ENCODE measurements at regions not wholly inside any gene's neighbourhood (a gene's known extent, or its start where the extent isn't known, plus 50 kb on each side); places are given as distances from the start of the nearest gene placed in this dataset.

DNA sequence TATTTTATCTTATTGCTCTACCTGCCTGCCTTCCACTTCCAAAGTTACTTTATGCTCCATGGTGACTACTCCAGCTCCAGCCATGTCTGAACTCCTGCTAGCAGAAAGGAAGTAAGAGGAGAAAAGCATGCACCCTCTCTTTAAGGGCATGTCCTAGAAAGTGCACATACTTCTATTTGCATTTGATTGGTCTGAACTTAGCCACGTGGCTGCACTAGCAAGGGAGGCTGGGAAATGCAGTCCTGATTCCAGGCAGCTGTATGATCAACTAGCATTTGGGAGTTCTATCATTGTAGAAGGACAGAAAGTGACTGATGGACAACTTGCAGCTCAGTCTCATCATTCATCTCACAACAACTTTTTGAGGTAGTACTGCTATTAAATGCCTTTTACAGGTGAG is 515.7 kb downstream of the BUD13 start:
- TF ChIP-seq, protein P1, sequence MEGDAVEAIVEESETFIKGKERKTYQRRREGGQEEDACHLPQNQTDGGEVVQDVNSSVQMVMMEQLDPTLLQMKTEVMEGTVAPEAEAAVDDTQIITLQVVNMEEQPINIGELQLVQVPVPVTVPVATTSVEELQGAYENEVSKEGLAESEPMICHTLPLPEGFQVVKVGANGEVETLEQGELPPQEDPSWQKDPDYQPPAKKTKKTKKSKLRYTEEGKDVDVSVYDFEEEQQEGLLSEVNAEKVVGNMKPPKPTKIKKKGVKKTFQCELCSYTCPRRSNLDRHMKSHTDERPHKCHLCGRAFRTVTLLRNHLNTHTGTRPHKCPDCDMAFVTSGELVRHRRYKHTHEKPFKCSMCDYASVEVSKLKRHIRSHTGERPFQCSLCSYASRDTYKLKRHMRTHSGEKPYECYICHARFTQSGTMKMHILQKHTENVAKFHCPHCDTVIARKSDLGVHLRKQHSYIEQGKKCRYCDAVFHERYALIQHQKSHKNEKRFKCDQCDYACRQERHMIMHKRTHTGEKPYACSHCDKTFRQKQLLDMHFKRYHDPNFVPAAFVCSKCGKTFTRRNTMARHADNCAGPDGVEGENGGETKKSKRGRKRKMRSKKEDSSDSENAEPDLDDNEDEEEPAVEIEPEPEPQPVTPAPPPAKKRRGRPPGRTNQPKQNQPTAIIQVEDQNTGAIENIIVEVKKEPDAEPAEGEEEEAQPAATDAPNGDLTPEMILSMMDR (IDR thresholded peaks at IDR 0.05; ENCODE audit: low read depth, low read length, missing control alignments), result no peak
- in situ Hi-C loops (cut with HindIII; ENCODE audit: low sequenced_read_pairs), result no loop called here

DNA sequence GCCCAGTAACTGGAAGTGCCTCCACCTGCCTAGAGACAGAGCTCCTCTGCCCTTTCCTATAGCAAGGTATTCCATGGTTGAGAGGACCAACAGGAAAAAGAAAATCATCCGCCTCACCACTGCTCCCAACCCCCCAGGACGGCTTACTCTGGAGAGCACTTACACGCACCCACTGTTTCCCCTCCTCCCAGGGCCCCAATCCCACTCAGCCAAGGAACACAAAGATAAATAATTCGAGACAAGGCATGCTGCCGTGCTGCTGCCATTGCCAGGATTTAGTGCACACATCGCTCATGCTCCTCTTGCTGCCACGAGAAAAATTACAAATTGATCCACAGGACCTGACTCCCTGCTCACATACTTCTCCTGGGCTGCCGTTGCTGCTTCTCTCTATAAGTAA is 516.6 kb downstream of the BUD13 start:
- no peak overlapping the region for H3K4me3 ChIP-seq (ENCODE audit: low read depth, low read length)
- TF ChIP-seq, protein P1 (IDR thresholded peaks at IDR 0.05; ENCODE audit: low read depth, low read length, missing control alignments), result no peak
- DNase-seq (ENCODE audit: low read depth), result no peak
- in situ Hi-C loops (cut with HindIII; ENCODE audit: low sequenced_read_pairs), result no loop called here

More for the DNA sequence above, 515.7 kb downstream of the BUD13 start:
- no peak overlapping the region for H3K4me3 ChIP-seq (ENCODE audit: low read depth, low read length)
- DNase-seq (ENCODE audit: low read depth), result no peak

DNA sequence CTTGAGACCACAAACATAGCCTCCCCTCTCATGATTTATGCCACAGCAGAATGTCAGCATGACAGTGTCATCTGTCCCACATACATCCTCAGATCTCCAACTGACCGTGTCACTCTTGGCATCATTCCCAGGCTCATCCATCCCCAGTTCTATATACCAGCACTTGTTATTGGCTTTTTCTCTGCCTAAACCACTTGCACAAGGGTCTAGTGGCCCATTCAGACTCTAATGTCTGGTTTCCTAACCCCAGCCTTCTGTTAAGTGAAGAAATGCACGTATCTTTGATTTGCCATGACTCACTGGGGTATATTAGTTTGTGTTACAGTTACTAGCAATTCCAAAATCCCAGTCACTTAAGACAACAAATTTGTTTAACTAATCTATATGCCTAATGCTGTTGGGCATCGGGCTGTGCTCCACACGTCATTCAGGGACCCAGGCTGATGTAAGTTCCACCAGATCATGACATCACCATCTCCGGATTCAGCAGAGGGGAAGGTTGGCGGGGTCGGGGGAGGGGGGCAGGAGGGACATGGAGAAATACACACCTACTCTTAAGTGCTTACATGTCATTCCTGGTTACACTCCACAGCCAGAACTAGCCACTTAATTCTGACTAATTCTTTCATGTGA is 517.4 kb downstream of the BUD13 start:
- TF ChIP-seq, protein P1 (IDR thresholded peaks at IDR 0.05; ENCODE audit: low read depth, low read length, missing control alignments), result no peak
- in situ Hi-C loops (cut with HindIII; ENCODE audit: low sequenced_read_pairs), result no loop called here
- H3K4me3 ChIP-seq (ENCODE audit: low read depth, low read length), result no peak overlapping the region
- DNase-seq (ENCODE audit: low read depth), result no peak

DNA sequence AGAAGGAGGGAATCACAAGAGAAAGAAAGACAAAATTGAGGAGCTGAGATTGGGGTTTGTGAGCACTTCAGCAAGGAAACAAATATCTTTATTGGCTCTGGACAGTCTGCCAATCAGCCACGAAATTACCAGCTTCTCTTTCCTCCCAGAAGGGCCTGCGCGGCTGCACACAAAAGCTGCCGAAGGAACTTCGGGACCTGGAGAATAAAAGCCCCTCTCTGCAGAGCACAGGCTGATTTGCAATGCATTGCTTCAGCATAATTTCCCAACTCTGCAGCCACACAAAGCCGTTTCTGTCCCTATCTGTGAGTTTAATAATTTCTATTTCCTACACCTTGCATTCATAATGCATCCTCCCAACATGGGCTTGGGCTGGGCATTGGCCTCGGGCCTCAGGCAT is 522.6 kb downstream of the BUD13 start:
- in situ Hi-C loops (cut with HindIII; ENCODE audit: low sequenced_read_pairs), result no loop called here
- H3K4me3 ChIP-seq (ENCODE audit: low read depth, low read length), result no peak overlapping the region
- no peak for DNase-seq (ENCODE audit: low read depth)
- TF ChIP-seq, protein P1 (IDR thresholded peaks at IDR 0.05; ENCODE audit: low read depth, low read length, missing control alignments), result no peak

DNA sequence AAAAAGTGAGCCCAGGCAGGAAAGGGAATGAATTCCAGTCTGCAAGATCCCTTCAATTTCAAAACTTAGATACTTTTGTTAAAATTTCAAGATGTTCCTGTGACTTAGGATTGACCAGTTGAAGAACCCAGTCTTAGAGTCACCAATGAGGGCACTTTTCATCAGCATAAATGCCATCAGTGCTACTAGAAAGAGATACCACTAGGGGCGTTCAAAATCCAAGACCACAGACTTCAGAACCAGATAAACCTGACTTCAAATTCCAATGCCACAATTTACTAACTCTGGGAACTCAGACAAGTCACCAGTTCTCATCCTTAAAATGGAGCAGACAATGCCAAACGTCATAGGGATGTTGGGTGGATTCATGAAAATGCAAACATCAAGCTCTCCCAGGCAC is 523.2 kb downstream of the BUD13 start:
- no peak overlapping the region for H3K4me3 ChIP-seq (ENCODE audit: low read depth, low read length)
- in situ Hi-C loops (cut with HindIII; ENCODE audit: low sequenced_read_pairs), result no loop called here
- DNase-seq (ENCODE audit: low read depth), result no peak
- TF ChIP-seq, protein P1 (IDR thresholded peaks at IDR 0.05; ENCODE audit: low read depth, low read length, missing control alignments), result no peak

DNA sequence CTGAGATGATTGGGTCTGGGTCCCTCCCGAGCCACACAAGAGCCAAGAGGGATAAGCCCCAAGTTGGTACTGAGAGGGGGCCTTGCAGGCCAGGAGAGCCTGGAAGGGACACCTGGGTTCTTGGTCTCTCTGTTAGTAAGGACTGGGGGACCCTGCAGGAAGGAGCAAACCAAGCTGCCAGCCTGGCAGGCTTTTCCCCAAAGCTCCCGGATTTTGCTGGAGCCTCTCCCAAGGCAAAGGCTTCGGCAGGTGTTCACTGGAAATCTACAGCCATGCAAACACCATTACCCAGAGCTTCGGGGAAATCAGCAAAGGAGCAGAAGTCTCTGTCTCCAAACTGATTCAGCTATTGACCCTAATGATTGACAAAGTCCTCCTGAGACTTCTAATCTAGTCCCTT is 527.9 kb downstream of the BUD13 start:
- in situ Hi-C loops (cut with HindIII; ENCODE audit: low sequenced_read_pairs), result no loop called here
- H3K4me3 ChIP-seq (ENCODE audit: low read depth, low read length), result no peak overlapping the region
- TF ChIP-seq, protein P1 (IDR thresholded peaks at IDR 0.05; ENCODE audit: low read depth, low read length, missing control alignments), result no peak
- no peak for DNase-seq (ENCODE audit: low read depth)
